ENCODE measurements at regions not wholly inside any gene's neighbourhood (a gene's known extent, or its start where the extent isn't known, plus 50 kb on each side); places are given as distances from the start of the nearest gene placed in this dataset.

DNA sequence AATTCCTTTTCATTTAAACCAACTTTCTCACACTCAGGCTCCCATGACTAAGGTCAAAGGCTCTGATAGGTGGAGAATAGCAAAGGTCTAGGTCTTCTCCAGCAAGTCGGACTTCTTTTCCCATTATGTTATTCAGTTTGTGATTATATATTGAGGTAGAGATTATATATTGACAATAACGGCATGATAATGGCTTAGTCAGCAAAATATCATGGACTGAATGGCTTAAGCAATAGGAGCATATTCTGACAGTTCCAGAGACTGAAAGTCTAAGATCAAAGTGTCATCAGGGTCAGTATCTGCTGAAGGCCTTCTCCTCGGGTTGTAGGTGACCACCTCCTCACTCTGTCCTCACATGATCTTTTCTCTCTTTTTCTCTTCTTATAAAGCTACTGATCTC, 1251.4 kb downstream of the ROBO1 start:
- H3K4me2 ChIP-seq (ENCODE audit: low read depth, low read length, poor library complexity, severe bottlenecking), result no peak overlapping the region
- H3K27me3 ChIP-seq (ENCODE audit: insufficient read depth, low read length, poor library complexity, severe bottlenecking), result no peaks in the 10 kb centered on the region
- no peaks in the 10 kb centered on the region for H4K20me1 ChIP-seq (ENCODE audit: insufficient read depth, low read length, poor library complexity, severe bottlenecking)
- no peaks in the 10 kb centered on the region for H3K36me3 ChIP-seq (ENCODE audit: insufficient read depth, low read length)
- TF ChIP-seq EZH2phosphoT487 (IDR thresholded peaks at IDR 0.05; ENCODE audit: borderline replicate concordance), result no peak
- no peak for TF ChIP-seq CTCF (conservative IDR thresholded peaks at IDR 0.05; ENCODE audit: low read length)
- no peak overlapping the region for H3K9ac ChIP-seq (ENCODE audit: low read depth, low read length, poor library complexity, severe bottlenecking)
- H2AFZ ChIP-seq (ENCODE audit: low read length), result no peak overlapping the region
- no peaks in the 10 kb centered on the region for H3K9me3 ChIP-seq (ENCODE audit: insufficient read depth, low read depth, low read length)
- H3K4me1 ChIP-seq (ENCODE audit: insufficient read depth, low read length, poor library complexity, severe bottlenecking), result no peaks in the 10 kb centered on the region
- H3K4me3 ChIP-seq (ENCODE audit: low read length, poor library complexity, severe bottlenecking), result no peak overlapping the region
- H3K79me2 ChIP-seq (ENCODE audit: insufficient read depth, low read length), result no peaks in the 10 kb centered on the region
- no peaks in the 10 kb centered on the region for H3F3A ChIP-seq (ENCODE audit: low read depth)
- H3K9me2 ChIP-seq (replicated peaks; ENCODE audit: low read depth, low read length), result no peaks in the 10 kb centered on the region

DNA sequence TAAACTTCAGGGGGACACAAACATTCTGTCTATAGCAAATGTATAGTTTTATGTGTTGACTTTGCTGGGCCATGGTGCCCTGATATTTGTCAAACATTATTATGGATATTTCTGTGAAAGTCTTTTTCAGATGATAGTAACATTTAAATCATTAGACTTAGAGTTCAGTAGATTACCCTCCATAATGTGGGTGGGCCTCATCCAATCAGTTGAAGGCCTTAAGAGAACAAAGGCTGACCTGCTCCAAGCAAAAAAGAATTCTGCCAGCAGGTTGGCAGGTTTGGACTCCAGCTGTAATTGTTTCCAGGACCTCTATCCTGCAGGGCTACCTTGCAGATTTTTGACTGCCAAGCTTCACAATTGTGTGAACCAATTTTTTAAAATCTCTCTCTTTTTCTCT, 1250.9 kb downstream of the ROBO1 start:
- no peaks in the 10 kb centered on the region for H3F3A ChIP-seq (ENCODE audit: low read depth)
- no peaks in the 10 kb centered on the region for H3K9me2 ChIP-seq (replicated peaks; ENCODE audit: low read depth, low read length)
- H3K79me2 ChIP-seq (ENCODE audit: insufficient read depth, low read length), result no peaks in the 10 kb centered on the region
- no peak overlapping the region for H3K4me3 ChIP-seq (ENCODE audit: low read length, poor library complexity, severe bottlenecking)
- no peaks in the 10 kb centered on the region for H3K36me3 ChIP-seq (ENCODE audit: insufficient read depth, low read length)
- H3K4me1 ChIP-seq (ENCODE audit: insufficient read depth, low read length, poor library complexity, severe bottlenecking), result no peaks in the 10 kb centered on the region
- TF ChIP-seq CTCF (conservative IDR thresholded peaks at IDR 0.05; ENCODE audit: low read length) (no peak), EZH2phosphoT487 (IDR thresholded peaks at IDR 0.05; ENCODE audit: borderline replicate concordance) (no peak)
- no peaks in the 10 kb centered on the region for H3K9me3 ChIP-seq (ENCODE audit: insufficient read depth, low read depth, low read length)
- H3K4me2 ChIP-seq (ENCODE audit: low read depth, low read length, poor library complexity, severe bottlenecking), result no peak overlapping the region
- no peaks in the 10 kb centered on the region for H3K27me3 ChIP-seq (ENCODE audit: insufficient read depth, low read length, poor library complexity, severe bottlenecking)
- no peaks in the 10 kb centered on the region for H4K20me1 ChIP-seq (ENCODE audit: insufficient read depth, low read length, poor library complexity, severe bottlenecking)
- H3K9ac ChIP-seq (ENCODE audit: low read depth, low read length, poor library complexity, severe bottlenecking), result no peak overlapping the region
- H2AFZ ChIP-seq (ENCODE audit: low read length), result no peak overlapping the region

DNA sequence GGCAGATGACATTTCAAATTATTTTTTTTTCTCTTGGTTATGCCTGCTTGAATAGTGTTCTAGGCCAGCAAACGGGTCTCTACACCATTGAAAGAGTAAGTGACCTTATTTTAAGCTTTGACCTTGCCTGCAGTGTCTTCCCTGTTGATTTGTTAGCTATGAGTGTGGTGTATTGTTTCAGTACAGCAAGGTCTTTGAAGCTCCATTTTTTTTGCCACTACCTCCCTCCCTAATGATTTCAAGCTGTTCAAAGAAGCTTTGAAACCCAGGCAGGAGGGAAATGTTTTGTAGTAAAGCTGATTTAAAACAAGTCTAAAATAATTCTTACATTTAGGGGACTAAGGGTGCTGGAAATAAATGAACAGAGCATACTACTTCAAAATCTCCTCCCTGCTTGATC, 1249.8 kb downstream of the ROBO1 start:
- Histone ChIP-seq H4K20me1 (ENCODE audit: insufficient read depth, low read length, poor library complexity, severe bottlenecking) (no peaks in the 10 kb centered on the region), H3F3A (ENCODE audit: low read depth) (no peaks in the 10 kb centered on the region), H2AFZ (ENCODE audit: low read length) (no peak overlapping the region), H3K4me1 (ENCODE audit: insufficient read depth, low read length, poor library complexity, severe bottlenecking) (no peaks in the 10 kb centered on the region), H3K9me3 (ENCODE audit: insufficient read depth, low read depth, low read length) (no peaks in the 10 kb centered on the region), H3K4me3 (ENCODE audit: low read length, poor library complexity, severe bottlenecking) (no peak overlapping the region), H3K9me2 (replicated peaks; ENCODE audit: low read depth, low read length) (no peaks in the 10 kb centered on the region), H3K4me2 (ENCODE audit: low read depth, low read length, poor library complexity, severe bottlenecking) (no peak overlapping the region), H3K79me2 (ENCODE audit: insufficient read depth, low read length) (no peaks in the 10 kb centered on the region), H3K36me3 (ENCODE audit: insufficient read depth, low read length) (no peaks in the 10 kb centered on the region), H3K27me3 (ENCODE audit: insufficient read depth, low read length, poor library complexity, severe bottlenecking) (no peaks in the 10 kb centered on the region), H3K9ac (ENCODE audit: low read depth, low read length, poor library complexity, severe bottlenecking) (no peak overlapping the region)
- no peak for TF ChIP-seq CTCF (conservative IDR thresholded peaks at IDR 0.05; ENCODE audit: low read length)
- no peak for TF ChIP-seq EZH2phosphoT487 (IDR thresholded peaks at IDR 0.05; ENCODE audit: borderline replicate concordance)
